ENCODE measurements at regions not wholly inside any gene's neighbourhood (a gene's known extent, or its start where the extent isn't known, plus 50 kb on each side); places are given as distances from the start of the nearest gene placed in this dataset.

DNA sequence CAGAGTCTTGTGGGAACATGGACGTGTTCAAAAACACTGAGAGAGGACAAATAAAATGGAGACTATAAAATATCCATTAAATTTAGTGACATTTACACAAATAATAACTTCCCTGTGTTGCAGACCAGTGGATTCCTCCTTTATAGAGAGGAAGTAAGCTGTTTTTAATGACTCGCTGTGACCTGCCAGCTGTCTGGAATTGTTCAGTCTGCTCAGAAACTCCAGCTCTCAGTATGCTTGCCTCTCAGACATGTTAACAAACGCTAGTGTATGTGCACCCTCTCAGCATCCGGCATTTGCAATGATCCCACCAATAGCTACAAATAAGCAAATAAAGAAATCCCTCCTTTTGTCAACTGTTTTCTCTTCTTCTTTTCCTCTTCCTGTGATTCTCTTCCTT, 158.0 kb upstream of the TCF21 start:
- TF ChIP-seq, protein P1, sequence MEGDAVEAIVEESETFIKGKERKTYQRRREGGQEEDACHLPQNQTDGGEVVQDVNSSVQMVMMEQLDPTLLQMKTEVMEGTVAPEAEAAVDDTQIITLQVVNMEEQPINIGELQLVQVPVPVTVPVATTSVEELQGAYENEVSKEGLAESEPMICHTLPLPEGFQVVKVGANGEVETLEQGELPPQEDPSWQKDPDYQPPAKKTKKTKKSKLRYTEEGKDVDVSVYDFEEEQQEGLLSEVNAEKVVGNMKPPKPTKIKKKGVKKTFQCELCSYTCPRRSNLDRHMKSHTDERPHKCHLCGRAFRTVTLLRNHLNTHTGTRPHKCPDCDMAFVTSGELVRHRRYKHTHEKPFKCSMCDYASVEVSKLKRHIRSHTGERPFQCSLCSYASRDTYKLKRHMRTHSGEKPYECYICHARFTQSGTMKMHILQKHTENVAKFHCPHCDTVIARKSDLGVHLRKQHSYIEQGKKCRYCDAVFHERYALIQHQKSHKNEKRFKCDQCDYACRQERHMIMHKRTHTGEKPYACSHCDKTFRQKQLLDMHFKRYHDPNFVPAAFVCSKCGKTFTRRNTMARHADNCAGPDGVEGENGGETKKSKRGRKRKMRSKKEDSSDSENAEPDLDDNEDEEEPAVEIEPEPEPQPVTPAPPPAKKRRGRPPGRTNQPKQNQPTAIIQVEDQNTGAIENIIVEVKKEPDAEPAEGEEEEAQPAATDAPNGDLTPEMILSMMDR (IDR thresholded peaks at IDR 0.05; ENCODE audit: low read depth, low read length, poor library complexity, severe bottlenecking): no peak
- no peak for TF ChIP-seq EZH2phosphoT487 (IDR thresholded peaks at IDR 0.05; ENCODE audit: borderline replicate concordance, low read length)
